SU-DHL-6 (cell line): ENCODE measurements at regions not wholly inside any gene's neighbourhood (a gene's known extent, or its start where the extent isn't known, plus 50 kb on each side); places are given as distances from the start of the nearest gene placed in this dataset.

ENCODE experiments used
- EZH2phosphoT487 ChIP-seq: fragments of 200-600 bp; sonication (generic), shearing (Covaris generic); conservative IDR thresholded peaks from 2 replicates; pipeline ENCODE4 v1.6.1; 2018; ENCODE audit warnings: mild to moderate bottlenecking, antibody characterized with exemption, low read length, moderate library complexity, mixed read lengths
- TF ChIP-seq, protein P1 (sequence below): fragments of 200-600 bp; sonication (generic); IDR thresholded peaks from one replicate; pipeline ENCODE4 v1.5.1; 2017; ENCODE audit warnings: antibody characterized with exemption, mild to moderate bottlenecking, low read length, moderate library complexity; ENCODE audit not compliant: insufficient read depth, poor library complexity, severe bottlenecking

- TF ChIP-seq, protein P1, sequence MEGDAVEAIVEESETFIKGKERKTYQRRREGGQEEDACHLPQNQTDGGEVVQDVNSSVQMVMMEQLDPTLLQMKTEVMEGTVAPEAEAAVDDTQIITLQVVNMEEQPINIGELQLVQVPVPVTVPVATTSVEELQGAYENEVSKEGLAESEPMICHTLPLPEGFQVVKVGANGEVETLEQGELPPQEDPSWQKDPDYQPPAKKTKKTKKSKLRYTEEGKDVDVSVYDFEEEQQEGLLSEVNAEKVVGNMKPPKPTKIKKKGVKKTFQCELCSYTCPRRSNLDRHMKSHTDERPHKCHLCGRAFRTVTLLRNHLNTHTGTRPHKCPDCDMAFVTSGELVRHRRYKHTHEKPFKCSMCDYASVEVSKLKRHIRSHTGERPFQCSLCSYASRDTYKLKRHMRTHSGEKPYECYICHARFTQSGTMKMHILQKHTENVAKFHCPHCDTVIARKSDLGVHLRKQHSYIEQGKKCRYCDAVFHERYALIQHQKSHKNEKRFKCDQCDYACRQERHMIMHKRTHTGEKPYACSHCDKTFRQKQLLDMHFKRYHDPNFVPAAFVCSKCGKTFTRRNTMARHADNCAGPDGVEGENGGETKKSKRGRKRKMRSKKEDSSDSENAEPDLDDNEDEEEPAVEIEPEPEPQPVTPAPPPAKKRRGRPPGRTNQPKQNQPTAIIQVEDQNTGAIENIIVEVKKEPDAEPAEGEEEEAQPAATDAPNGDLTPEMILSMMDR = no peak
- TF ChIP-seq EZH2phosphoT487 = no peak
Observed at GRCh38 chr1:106753066-106753465, 303.4 kb upstream of the PRMT6 start.
